Neural cell (in vitro differentiated cells): ENCODE measurements at regions not wholly inside any gene's neighbourhood (a gene's known extent, or its start where the extent isn't known, plus 50 kb on each side); places are given as distances from the start of the nearest gene placed in this dataset.

Experiments used
- H2AFZ ChIP-seq: fragments of 200-600, 300-800 bp; sonication (generic), shearing (Covaris generic); 2 replicates; pipeline ENCODE4 v1.6.0; 2014; ENCODE audit warnings: low read depth, mild to moderate bottlenecking, antibody characterized with exemption, low read length, moderate library complexity
- H3F3A ChIP-seq: fragments of 200-600 bp; shearing (Covaris generic); 2 replicates; pipeline ENCODE4 v1.6.1; 2016; ENCODE audit warnings: mild to moderate bottlenecking, moderate library complexity, mixed read lengths, antibody characterized with exemption, low read length; ENCODE audit not compliant: insufficient read depth, poor library complexity, severe bottlenecking
- H3K27ac ChIP-seq: fragments of 200-600, 300-800 bp; sonication (generic), shearing (Covaris generic); 2 replicates; pipeline ENCODE4 v1.5.1; 2014; ENCODE audit warnings: mild to moderate bottlenecking, low read length, moderate library complexity
- H3K27me3 ChIP-seq: fragments of 300-800, 200-600 bp; sonication (generic), shearing (Covaris generic); 2 replicates; pipeline ENCODE4 v1.6.0; 2014; ENCODE audit warnings: mild to moderate bottlenecking, low read depth, low read length, moderate library complexity; ENCODE audit not compliant: insufficient read depth
- H3K36me3 ChIP-seq: fragments of 300-800, 200-600 bp; sonication (generic), shearing (Covaris generic); 2 replicates; pipeline ENCODE4 v1.5.1; 2014; ENCODE audit warnings: mild to moderate bottlenecking, antibody characterized with exemption, low read length, moderate library complexity; ENCODE audit not compliant: insufficient read depth
- H3K4me2 ChIP-seq: fragments of 300-800, 200-600 bp; sonication (generic), shearing (Covaris generic); 2 replicates; pipeline ENCODE4 v1.6.0; 2014; ENCODE audit warnings: mild to moderate bottlenecking, low read length
- H3K4me3 ChIP-seq: fragments of 300-800, 200-600 bp; sonication (generic), shearing (Covaris generic); 2 replicates; pipeline ENCODE4 v1.5.1; 2014; ENCODE audit warnings: mild to moderate bottlenecking, low read length, moderate library complexity
- H3K79me2 ChIP-seq: fragments of 200-600 bp; shearing (Covaris generic); replicated peaks from 2 replicates; pipeline ENCODE4 v1.6.0; 2014; ENCODE audit warnings: mild to moderate bottlenecking, low read length, moderate library complexity; ENCODE audit not compliant: insufficient read depth
- H3K9ac ChIP-seq: fragments of 300-800, 200-600 bp; sonication (generic), shearing (Covaris generic); 2 replicates; pipeline ENCODE4 v1.6.1; 2016; ENCODE audit warnings: mild to moderate bottlenecking, low read length, mixed read lengths
- H3K9me2 ChIP-seq: fragments of 200-600 bp; shearing (Covaris generic); 2 replicates; pipeline ENCODE4 v1.6.1; 2016; ENCODE audit warnings: mild to moderate bottlenecking, low read length, mixed read lengths; ENCODE audit not compliant: insufficient read depth
- H3K9me3 ChIP-seq: fragments of 200-600, 300-800 bp; sonication (generic), shearing (Covaris generic); 2 replicates; pipeline ENCODE4 v1.6.1; 2016; ENCODE audit warnings: mild to moderate bottlenecking, mixed run types, low read length, moderate library complexity, mixed read lengths
- H4K20me1 ChIP-seq: fragments of 200-600 bp; shearing (Covaris generic); 2 replicates; pipeline ENCODE4 v1.6.1; 2016; ENCODE audit warnings: mild to moderate bottlenecking, mixed run types; ENCODE audit not compliant: insufficient read depth
- MXI1 ChIP-seq: fragments of 450-650 bp; conservative IDR thresholded peaks from 2 replicates; pipeline ENCODE4 v1.6.1; 2014; ENCODE audit warnings: antibody characterized with exemption, mild to moderate bottlenecking; ENCODE audit not compliant: poor library complexity, severe bottlenecking
- POLR2AphosphoS5 ChIP-seq: IDR thresholded peaks from 2 replicates; pipeline ENCODE4 v1.6.1; 2012
- REST ChIP-seq: IDR thresholded peaks from 2 replicates; pipeline ENCODE4 v1.6.1; 2012; ENCODE audit warnings: borderline replicate concordance
- SMC3 ChIP-seq: fragments of 450-650 bp; conservative IDR thresholded peaks from 2 replicates; pipeline ENCODE4 v1.6.1; 2014; ENCODE audit warnings: antibody characterized with exemption, mild to moderate bottlenecking, moderate library complexity; ENCODE audit not compliant: poor library complexity
- TAF1 ChIP-seq: IDR thresholded peaks from 2 replicates; pipeline ENCODE4 v1.6.1; 2012; ENCODE audit warnings: low read depth
- TF ChIP-seq, protein P1 (sequence below): fragments of 450-650 bp; IDR thresholded peaks from 2 replicates; pipeline ENCODE4 v1.5.1; 2014; ENCODE audit warnings: antibody characterized with exemption, mild to moderate bottlenecking, moderate library complexity; ENCODE audit not compliant: poor library complexity, severe bottlenecking

DNA sequence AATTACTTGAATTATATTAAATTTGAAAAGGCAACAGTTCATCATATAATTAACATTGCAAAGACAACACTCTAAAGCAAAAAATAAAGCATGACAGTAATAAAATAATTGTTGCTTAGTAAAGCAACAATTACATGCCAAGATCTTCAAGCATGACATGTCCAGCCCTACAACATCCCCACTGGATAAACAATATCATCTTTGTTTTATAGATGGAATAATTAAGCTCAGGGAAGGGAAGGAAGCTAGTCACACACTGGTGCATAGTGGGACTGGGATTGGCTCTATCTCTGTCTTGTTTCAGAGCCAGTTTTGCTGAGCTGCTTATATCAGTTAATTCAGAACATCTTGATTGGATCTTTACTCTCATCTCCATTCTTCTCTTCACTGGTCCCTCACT, 49.9 kb upstream of the PARD3B start:
- Histone ChIP-seq H3K27me3 (no peaks in the 10 kb centered on the region), H2AFZ (no peak overlapping the region), H3K4me3 (no peak overlapping the region), H3K36me3 (no peaks in the 10 kb centered on the region), H4K20me1 (no peaks in the 10 kb centered on the region), H3K4me2 (no peak overlapping the region), H3F3A (no peaks in the 10 kb centered on the region), H3K27ac (no peak overlapping the region), H3K9me3 (no peaks in the 10 kb centered on the region), H3K9ac (no peak overlapping the region), H3K79me2 (no peaks in the 10 kb centered on the region), H3K9me2 (no peaks in the 10 kb centered on the region)
- TF ChIP-seq, protein P1, sequence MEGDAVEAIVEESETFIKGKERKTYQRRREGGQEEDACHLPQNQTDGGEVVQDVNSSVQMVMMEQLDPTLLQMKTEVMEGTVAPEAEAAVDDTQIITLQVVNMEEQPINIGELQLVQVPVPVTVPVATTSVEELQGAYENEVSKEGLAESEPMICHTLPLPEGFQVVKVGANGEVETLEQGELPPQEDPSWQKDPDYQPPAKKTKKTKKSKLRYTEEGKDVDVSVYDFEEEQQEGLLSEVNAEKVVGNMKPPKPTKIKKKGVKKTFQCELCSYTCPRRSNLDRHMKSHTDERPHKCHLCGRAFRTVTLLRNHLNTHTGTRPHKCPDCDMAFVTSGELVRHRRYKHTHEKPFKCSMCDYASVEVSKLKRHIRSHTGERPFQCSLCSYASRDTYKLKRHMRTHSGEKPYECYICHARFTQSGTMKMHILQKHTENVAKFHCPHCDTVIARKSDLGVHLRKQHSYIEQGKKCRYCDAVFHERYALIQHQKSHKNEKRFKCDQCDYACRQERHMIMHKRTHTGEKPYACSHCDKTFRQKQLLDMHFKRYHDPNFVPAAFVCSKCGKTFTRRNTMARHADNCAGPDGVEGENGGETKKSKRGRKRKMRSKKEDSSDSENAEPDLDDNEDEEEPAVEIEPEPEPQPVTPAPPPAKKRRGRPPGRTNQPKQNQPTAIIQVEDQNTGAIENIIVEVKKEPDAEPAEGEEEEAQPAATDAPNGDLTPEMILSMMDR: no peak
- TF ChIP-seq POLR2AphosphoS5 (no peak), SMC3 (no peak), TAF1 (no peak), MXI1 (no peak), REST (no peak)
